H1 (cell line): ENCODE measurements at regions not wholly inside any gene's neighbourhood (a gene's known extent, or its start where the extent isn't known, plus 50 kb on each side); places are given as distances from the start of the nearest gene placed in this dataset.

ENCODE experiments used
- CTBP2 ChIP-seq: IDR thresholded peaks from 2 replicates; pipeline ENCODE4 v1.7.0; 2011; ENCODE audit warnings: borderline replicate concordance, mild to moderate bottlenecking, moderate library complexity, mixed read lengths, low read length; ENCODE audit not compliant: insufficient read depth, insufficient read length
- GABPA ChIP-seq: IDR thresholded peaks from 2 replicates; pipeline ENCODE4 v1.6.1; 2011; ENCODE audit warnings: mild to moderate bottlenecking, low read length, moderate library complexity, borderline replicate concordance; ENCODE audit not compliant: insufficient read depth
- KDM1A ChIP-seq: fragments of 200-600, 300-600 bp; sonication (generic); IDR thresholded peaks from 2 replicates; pipeline ENCODE4 v1.7.1; 2016; ENCODE audit warnings: mild to moderate bottlenecking, low read length, borderline replicate concordance
- TF ChIP-seq, protein P1 (sequence below): IDR thresholded peaks from 2 replicates; pipeline ENCODE4 v1.6.1; 2011; ENCODE audit warnings: low read depth, mild to moderate bottlenecking, low read length; ENCODE audit not compliant: insufficient read depth
- TF ChIP-seq, protein P2 (sequence below): IDR thresholded peaks from 2 replicates; pipeline ENCODE4 v1.6.1; 2011; ENCODE audit warnings: low read length, improper control_type of control experiment
- TF ChIP-seq, protein P3 (sequence below): IDR thresholded peaks from 2 replicates; pipeline ENCODE4 v1.6.1; 2012; ENCODE audit warnings: inconsistent platforms

DNA sequence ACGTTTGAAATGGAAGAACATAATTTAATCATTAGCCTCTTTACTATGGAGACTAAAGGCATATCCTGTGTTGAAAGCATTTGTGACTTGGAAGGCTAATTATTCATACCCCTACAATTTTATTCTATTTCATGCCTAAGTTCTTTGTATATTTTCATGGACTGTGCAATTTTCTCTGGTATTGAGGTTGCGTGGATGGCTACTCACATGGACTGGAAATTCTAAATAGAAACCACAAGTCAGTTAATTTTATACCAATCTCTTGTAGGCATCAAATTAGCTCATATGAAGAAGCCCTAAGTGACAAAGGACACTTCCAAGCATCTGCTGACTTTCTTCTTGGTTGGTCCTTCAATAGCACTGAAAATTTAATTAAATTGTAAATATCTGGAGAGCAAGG is 1353.5 kb downstream of the ROBO1 start (continued):
- TF ChIP-seq, protein P1, sequence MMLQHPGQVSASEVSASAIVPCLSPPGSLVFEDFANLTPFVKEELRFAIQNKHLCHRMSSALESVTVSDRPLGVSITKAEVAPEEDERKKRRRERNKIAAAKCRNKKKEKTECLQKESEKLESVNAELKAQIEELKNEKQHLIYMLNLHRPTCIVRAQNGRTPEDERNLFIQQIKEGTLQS: no peak
- TF ChIP-seq, protein P2, sequence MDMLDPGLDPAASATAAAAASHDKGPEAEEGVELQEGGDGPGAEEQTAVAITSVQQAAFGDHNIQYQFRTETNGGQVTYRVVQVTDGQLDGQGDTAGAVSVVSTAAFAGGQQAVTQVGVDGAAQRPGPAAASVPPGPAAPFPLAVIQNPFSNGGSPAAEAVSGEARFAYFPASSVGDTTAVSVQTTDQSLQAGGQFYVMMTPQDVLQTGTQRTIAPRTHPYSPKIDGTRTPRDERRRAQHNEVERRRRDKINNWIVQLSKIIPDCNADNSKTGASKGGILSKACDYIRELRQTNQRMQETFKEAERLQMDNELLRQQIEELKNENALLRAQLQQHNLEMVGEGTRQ: no peak
- TF ChIP-seq KDM1A (no peak), GABPA (no peak), CTBP2 (no peak)
- TF ChIP-seq, protein P3, sequence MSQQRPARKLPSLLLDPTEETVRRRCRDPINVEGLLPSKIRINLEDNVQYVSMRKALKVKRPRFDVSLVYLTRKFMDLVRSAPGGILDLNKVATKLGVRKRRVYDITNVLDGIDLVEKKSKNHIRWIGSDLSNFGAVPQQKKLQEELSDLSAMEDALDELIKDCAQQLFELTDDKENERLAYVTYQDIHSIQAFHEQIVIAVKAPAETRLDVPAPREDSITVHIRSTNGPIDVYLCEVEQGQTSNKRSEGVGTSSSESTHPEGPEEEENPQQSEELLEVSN: no peak
